HPDE6-E6E7 (cell line): ENCODE measurements at regions not wholly inside any gene's neighbourhood (a gene's known extent, or its start where the extent isn't known, plus 50 kb on each side); places are given as distances from the start of the nearest gene placed in this dataset.
"Not testable (repeated sequence)": the region's sequence is repeated elsewhere in the genome, so short reads cannot be mapped to it uniquely, and the experiment has no call there.

Source experiments
- DNase-seq: peaks from one replicate; pipeline ENCODE4 v3.0.0; 2011; ENCODE audit warnings: missing footprints; ENCODE audit errors: extremely low spot score

GRCh38 chr14:49946320-49947141 is 53.6 kb downstream of the ARF6 start:
- no peak for DNase-seq

DNA sequence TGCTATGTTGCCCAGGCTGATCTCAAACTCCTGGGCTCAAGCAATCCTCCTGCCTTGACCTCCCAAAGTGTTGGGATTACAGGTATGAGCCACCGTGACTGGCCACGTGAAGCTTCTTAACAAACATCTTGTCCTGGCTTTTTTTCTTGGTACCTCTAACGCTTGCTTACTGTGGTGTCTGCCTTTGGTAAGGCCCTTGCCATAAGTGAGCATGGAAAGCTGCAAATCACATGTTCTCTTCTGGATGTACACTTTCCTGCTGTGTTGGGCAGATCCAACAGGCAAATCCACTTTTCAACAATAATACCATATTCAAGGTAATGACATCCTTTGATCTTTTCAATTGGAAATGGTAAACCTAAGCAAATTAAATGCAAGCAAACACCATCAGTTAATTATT is 54.6 kb downstream of the ARF6 start:
- no peak for DNase-seq

- peak; percentile 78 for DNase-seq
These were observed 57.7 kb downstream of the ARF6 start for GRCh38 chr14:49950275-49951228.

DNA sequence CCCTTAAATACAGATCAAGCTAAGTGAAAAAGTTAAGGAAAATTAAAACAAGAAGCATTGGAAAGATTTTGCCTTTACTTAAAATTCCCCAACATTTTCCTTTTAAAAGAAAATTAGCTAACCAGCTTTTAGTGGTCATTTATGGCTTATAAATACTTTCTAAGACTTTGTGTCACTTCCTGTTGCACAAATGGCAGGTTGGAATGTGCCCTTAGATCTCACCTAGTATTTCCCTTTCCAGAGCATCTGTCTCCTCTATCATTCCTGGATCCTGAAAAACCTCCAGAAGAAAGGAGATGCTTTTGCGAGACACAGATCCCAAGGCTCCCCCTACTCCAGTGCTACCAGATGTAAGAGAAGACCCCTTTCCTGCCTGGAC is 58.3 kb downstream of the ARF6 start:
- DNase-seq: no peak

DNA sequence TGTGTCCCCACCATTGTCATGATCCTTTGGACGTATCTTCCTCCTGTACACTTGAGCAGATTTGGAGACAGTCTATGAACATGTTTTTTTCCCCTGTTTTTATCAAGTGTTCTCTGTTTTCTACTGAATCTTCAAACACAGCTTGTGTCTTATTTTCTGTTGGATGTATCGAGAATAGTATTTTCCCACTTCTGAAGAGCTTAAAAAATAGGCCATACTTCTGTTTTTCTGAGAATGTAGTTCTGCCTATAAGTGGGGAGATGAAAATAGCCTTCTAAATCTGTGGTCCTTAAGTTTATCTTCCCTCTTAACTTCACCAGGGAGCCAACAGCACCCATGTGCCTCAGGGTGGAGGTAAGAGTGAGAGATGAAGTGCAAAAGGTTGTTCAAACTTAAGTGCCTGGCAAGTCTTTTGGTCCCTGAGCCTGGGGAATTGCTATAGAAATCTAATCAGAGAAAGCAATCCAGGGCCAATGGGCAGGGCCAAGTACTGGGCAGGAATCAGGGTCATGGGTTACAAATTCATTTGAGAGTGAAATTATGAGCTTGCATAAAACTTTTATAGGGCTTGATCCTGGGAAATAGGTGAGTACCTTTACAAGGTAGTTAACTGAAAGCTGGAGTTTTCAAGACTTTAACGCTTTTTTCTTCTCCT is 58.9 kb downstream of the ARF6 start:
- no peak for DNase-seq

- no peak for DNase-seq
These were observed 60.3 kb downstream of the ARF6 start for GRCh38 chr14:49953196-49953595.

DNA sequence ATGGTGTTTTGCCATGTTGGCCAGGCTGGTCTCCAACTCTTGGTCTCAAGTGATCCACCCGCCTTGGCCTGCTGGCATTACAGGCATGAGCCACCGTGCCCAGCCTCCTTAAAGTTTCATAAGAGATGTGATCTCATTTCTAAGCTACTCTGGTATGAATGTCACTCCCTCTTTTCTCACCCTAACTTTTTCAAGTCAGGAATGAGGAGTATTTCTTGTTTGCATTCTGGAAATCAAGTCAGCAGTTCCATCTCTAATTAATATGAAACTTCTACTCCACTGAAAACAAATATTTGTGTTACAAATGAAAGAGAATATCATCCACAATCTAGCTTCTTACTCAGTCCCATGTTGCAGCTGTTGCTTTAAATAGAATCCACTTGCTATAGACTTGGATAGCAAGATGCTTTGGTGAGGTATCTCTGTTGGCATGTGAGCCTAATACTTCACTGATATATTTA is 61.3 kb downstream of the ARF6 start:
- DNase-seq: no peak

- DNase-seq: no peak
These were observed 62.1 kb downstream of the ARF6 start for GRCh38 chr14:49955024-49955423.

- DNase-seq: no peak
These were observed 64.4 kb downstream of the ARF6 start for GRCh38 chr14:49957089-49957852.

- no peak for DNase-seq
These were observed 67.0 kb downstream of the ARF6 start for GRCh38 chr14:49959822-49960408.

DNA sequence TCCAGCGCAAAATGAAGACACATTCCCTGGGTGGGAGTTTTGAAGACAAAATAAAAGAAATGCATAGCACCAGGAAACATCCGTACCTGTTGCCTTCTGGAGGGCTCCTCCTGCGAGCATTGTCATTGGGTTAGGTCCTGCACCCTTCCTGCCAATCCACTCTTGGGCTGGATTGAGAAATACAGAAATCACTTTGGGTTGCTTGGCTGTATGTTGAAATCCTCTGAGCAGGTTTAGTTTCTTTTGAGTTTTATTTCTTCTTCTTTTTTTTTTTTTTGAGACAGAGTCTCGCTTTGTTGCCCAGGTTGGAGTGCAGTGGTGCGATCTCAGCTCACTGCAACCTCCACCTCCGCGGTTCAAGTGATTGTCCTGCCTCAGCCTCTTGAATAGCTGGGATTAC is 67.6 kb downstream of the ARF6 start:
- DNase-seq: no peak

GRCh38 chr14:49961270-49962222 is 68.7 kb downstream of the ARF6 start:
- DNase-seq: peak; percentile 74

GRCh38 chr14:49962621-49963020 is 69.7 kb downstream of the ARF6 start:
- peak; percentile 77 for DNase-seq

DNA sequence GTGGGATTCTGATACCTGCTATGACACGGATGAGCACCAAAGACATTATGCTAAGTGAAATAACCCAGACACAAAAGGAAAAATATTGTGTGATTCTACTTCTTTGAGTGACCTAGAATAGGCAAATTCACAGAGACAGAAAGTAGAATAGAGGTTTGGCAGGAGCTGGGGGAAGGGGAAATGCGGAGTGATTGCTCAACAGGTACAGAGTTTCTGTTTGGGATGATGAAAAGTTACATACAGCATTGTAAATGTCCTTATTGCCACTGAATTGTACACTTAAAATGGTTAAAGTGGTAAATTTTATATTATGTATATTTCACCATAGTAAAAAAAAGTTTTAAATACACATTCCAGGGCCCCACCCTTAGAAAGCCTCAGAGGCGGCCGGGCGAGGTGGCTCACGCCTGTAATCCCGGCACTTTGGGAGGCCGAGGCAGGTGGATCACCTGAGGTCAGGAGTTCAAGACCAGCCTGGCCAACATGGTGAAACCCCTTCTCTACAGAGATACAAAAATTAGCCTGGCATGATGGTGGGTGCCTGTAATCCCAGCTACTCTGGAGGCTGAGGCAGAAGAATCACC is 72.3 kb downstream of the ARF6 start:
- not testable (repeated sequence) for DNase-seq

- no peak for DNase-seq
These were observed 73.5 kb downstream of the ARF6 start for GRCh38 chr14:49966304-49966809.

- DNase-seq: no peak
These were observed 74.2 kb downstream of the ARF6 start for GRCh38 chr14:49966971-49967630.

- no peak for DNase-seq
These were observed 77.1 kb downstream of the ARF6 start for GRCh38 chr14:49969961-49970360.

DNA sequence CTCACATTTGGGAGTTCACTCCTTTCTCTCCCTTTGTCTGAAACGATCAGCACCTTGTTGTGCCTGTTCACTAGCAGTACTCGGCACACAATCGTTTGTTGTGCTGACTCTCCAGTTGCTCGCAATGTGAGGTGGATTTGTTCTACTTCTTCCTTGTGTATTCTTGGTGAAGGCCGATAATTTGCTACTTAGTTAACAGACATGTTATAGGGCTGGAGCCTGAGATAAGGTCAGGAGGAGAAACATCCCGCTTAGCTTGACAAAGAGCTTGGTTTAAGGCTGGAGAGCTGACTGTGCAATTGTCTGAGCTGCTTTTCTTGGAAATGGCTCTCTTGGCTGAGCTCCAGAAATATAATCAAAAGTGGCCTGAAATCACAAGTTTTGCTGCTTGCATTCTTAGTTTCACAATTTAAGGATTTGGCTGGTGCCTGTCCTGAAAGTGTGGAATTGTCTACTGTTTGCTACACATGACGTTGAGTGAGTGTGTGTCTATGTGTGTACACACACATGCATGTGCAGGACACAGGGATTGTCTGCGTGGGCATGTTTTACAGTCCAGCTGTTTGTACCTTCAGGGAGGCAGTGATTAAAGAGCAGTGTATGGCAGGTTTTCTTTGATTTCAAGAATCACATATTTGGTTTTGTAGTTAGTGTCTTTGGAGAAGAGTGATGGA is 77.7 kb downstream of the ARF6 start:
- no peak for DNase-seq
